Activated T-cell treated with anti-CD3 and anti-CD28 coated beads, Interleukin-2, amount 50 U/mL, for 24 hours (primary cell): ENCODE measurements at regions not wholly inside any gene's neighbourhood (a gene's known extent, or its start where the extent isn't known, plus 50 kb on each side); places are given as distances from the start of the nearest gene placed in this dataset.
A peak's percentile ranks its signal among the peaks of the same experiment; 100 is the strongest.
"Not testable (repeated sequence)": the region's sequence is repeated elsewhere in the genome, so short reads cannot be mapped to it uniquely, and the experiment has no call there.

Experiments used
- DNase-seq: peaks from one replicate; pipeline ENCODE4 v3.0.0-alpha.2; 2020
- H3K27ac Mint-ChIP-seq: 2 replicates; pipeline ENCODE4 v1.8.0; 2020; ENCODE audit warnings: mild to moderate bottlenecking, mixed read lengths
- H3K27me3 Mint-ChIP-seq: 2 replicates; pipeline ENCODE4 v1.8.0; 2020; ENCODE audit warnings: mixed read lengths
- H3K36me3 Mint-ChIP-seq: 2 replicates; pipeline ENCODE4 v1.8.0; 2020; ENCODE audit warnings: low read depth, mixed read lengths
- H3K4me1 Mint-ChIP-seq: 2 replicates; pipeline ENCODE4 v1.8.0; 2020; ENCODE audit warnings: low read depth, mixed read lengths
- H3K4me3 Mint-ChIP-seq: 2 replicates; pipeline ENCODE4 v1.8.0; 2020; ENCODE audit warnings: mild to moderate bottlenecking, moderate library complexity, mixed read lengths
- H3K9me3 Mint-ChIP-seq: 2 replicates; pipeline ENCODE4 v1.8.0; 2020; ENCODE audit warnings: mixed read lengths

- Mint-ChIP-seq H3K4me3 (no peak overlapping the region), H3K27ac (no peak overlapping the region), H3K4me1 (peaks cover 11% of the 10 kb centered on the region), H3K9me3 (peaks cover 5% of the 10 kb centered on the region), H3K36me3 (no peaks in the 10 kb centered on the region), H3K27me3 (peaks cover 9% of the 10 kb centered on the region)
- no peak for DNase-seq
Measured at GRCh38 chr7:156021471-156021870, 209.2 kb upstream of the SHH start.

- peaks cover 12% of the 10 kb centered on the region for H3K27me3 Mint-ChIP-seq
- peaks cover 11% of the 10 kb centered on the region for H3K4me1 Mint-ChIP-seq
- no peak for DNase-seq
- peaks cover 5% of the 10 kb centered on the region for H3K9me3 Mint-ChIP-seq
- no peak overlapping the region for H3K4me3 Mint-ChIP-seq
- no peaks in the 10 kb centered on the region for H3K36me3 Mint-ChIP-seq
- no peak overlapping the region for H3K27ac Mint-ChIP-seq
Measured at GRCh38 chr7:156020566-156020965, 208.3 kb upstream of the SHH start.

GRCh38 chr7:156019776-156020565 is 207.7 kb upstream of the SHH start:
- no peaks in the 10 kb centered on the region for H3K36me3 Mint-ChIP-seq
- H3K27me3 Mint-ChIP-seq, result peaks cover 14% of the 10 kb centered on the region
- H3K4me1 Mint-ChIP-seq, result peaks cover 11% of the 10 kb centered on the region
- H3K9me3 Mint-ChIP-seq, result peaks cover 5% of the 10 kb centered on the region
- no peak for DNase-seq
- peak overlapping the region; percentile 10 for H3K27ac Mint-ChIP-seq
- H3K4me3 Mint-ChIP-seq, result no peak overlapping the region

GRCh38 chr7:156019308-156019707 is 207.0 kb upstream of the SHH start:
- DNase-seq, result no peak
- peaks cover 12% of the 10 kb centered on the region for H3K4me1 Mint-ChIP-seq

GRCh38 chr7:156017916-156018700 is 205.8 kb upstream of the SHH start:
- Mint-ChIP-seq H3K27me3 (peaks cover 15% of the 10 kb centered on the region), H3K36me3 (no peaks in the 10 kb centered on the region), H3K4me3 (no peak overlapping the region), H3K9me3 (peaks cover 9% of the 10 kb centered on the region), H3K27ac (no peak overlapping the region), H3K4me1 (peaks cover 15% of the 10 kb centered on the region)
- no peak for DNase-seq

More at GRCh38 chr7:156019308-156019707, 207.0 kb upstream of the SHH start:
- Mint-ChIP-seq H3K36me3 (no peaks in the 10 kb centered on the region), H3K4me3 (no peak overlapping the region), H3K27ac (no peak overlapping the region), H3K27me3 (peaks cover 15% of the 10 kb centered on the region), H3K9me3 (peaks cover 5% of the 10 kb centered on the region)

GRCh38 chr7:156017431-156017830 is 205.2 kb upstream of the SHH start:
- H3K36me3 Mint-ChIP-seq, result no peaks in the 10 kb centered on the region
- peaks cover 15% of the 10 kb centered on the region for H3K4me1 Mint-ChIP-seq
- no peak overlapping the region for H3K4me3 Mint-ChIP-seq
- no peak for DNase-seq
- no peak overlapping the region for H3K27ac Mint-ChIP-seq
- H3K27me3 Mint-ChIP-seq, result peaks cover 15% of the 10 kb centered on the region
- peaks cover 9% of the 10 kb centered on the region for H3K9me3 Mint-ChIP-seq

GRCh38 chr7:156015237-156016020 is 203.2 kb upstream of the SHH start:
- Mint-ChIP-seq H3K27ac (no peak overlapping the region), H3K27me3 (peaks cover 15% of the 10 kb centered on the region), H3K4me1 (peaks cover 12% of the 10 kb centered on the region), H3K36me3 (no peaks in the 10 kb centered on the region), H3K4me3 (no peak overlapping the region), H3K9me3 (peaks cover 11% of the 10 kb centered on the region)
- no peak for DNase-seq

- DNase-seq, result no peak
- peaks cover 13% of the 10 kb centered on the region for H3K9me3 Mint-ChIP-seq
- no peak overlapping the region for H3K27ac Mint-ChIP-seq
- H3K4me3 Mint-ChIP-seq, result no peak overlapping the region
- peaks cover 10% of the 10 kb centered on the region for H3K27me3 Mint-ChIP-seq
- H3K4me1 Mint-ChIP-seq, result peaks cover 7% of the 10 kb centered on the region
- no peaks in the 10 kb centered on the region for H3K36me3 Mint-ChIP-seq
Measured at GRCh38 chr7:156014808-156015207, 202.5 kb upstream of the SHH start.

- Mint-ChIP-seq H3K4me3 (no peak overlapping the region), H3K36me3 (no peaks in the 10 kb centered on the region), H3K27ac (no peak overlapping the region), H3K27me3 (peaks cover 8% of the 10 kb centered on the region), H3K9me3 (peaks cover 15% of the 10 kb centered on the region), H3K4me1 (peaks cover 4% of the 10 kb centered on the region)
- DNase-seq, result no peak
Measured at GRCh38 chr7:156014201-156014600, 201.9 kb upstream of the SHH start.

GRCh38 chr7:156012412-156012811 is 200.1 kb upstream of the SHH start:
- DNase-seq, result no peak
- Mint-ChIP-seq H3K36me3 (no peaks in the 10 kb centered on the region), H3K4me1 (peaks cover 4% of the 10 kb centered on the region), H3K4me3 (no peak overlapping the region), H3K27me3 (peaks cover 8% of the 10 kb centered on the region), H3K9me3 (peaks cover 19% of the 10 kb centered on the region), H3K27ac (no peak overlapping the region)

GRCh38 chr7:156009569-156009968 is 197.3 kb upstream of the SHH start:
- no peaks in the 10 kb centered on the region for H3K27me3 Mint-ChIP-seq
- H3K27ac Mint-ChIP-seq, result no peak overlapping the region
- H3K9me3 Mint-ChIP-seq, result peaks cover 20% of the 10 kb centered on the region
- peaks cover 4% of the 10 kb centered on the region for H3K4me1 Mint-ChIP-seq
- H3K36me3 Mint-ChIP-seq, result no peaks in the 10 kb centered on the region
- no peak overlapping the region for H3K4me3 Mint-ChIP-seq
- DNase-seq, result no peak

GRCh38 chr7:156006876-156007275 is 194.6 kb upstream of the SHH start:
- not testable (repeated sequence) for DNase-seq, H3K36me3 Mint-ChIP-seq, H3K27ac Mint-ChIP-seq, H3K27me3 Mint-ChIP-seq, H3K4me1 Mint-ChIP-seq, H3K4me3 Mint-ChIP-seq
- H3K9me3 Mint-ChIP-seq, result peaks cover 15% of the 10 kb centered on the region

- Mint-ChIP-seq H3K27me3 (peaks cover 2% of the 10 kb centered on the region), H3K4me3 (no peak overlapping the region), H3K4me1 (peaks cover 10% of the 10 kb centered on the region), H3K36me3 (no peaks in the 10 kb centered on the region), H3K27ac (no peak overlapping the region), H3K9me3 (peaks cover 15% of the 10 kb centered on the region)
- no peak for DNase-seq
Measured at GRCh38 chr7:156006024-156006423, 193.8 kb upstream of the SHH start.

GRCh38 chr7:156005202-156005691 is 193.0 kb upstream of the SHH start:
- peaks cover 16% of the 10 kb centered on the region for H3K4me1 Mint-ChIP-seq
- no peaks in the 10 kb centered on the region for H3K36me3 Mint-ChIP-seq
- peaks cover 6% of the 10 kb centered on the region for H3K27me3 Mint-ChIP-seq
- H3K9me3 Mint-ChIP-seq, result peaks cover 11% of the 10 kb centered on the region
- no peak for DNase-seq
- no peak overlapping the region for H3K27ac Mint-ChIP-seq
- H3K4me3 Mint-ChIP-seq, result no peak overlapping the region
